ENCODE measurements at regions not wholly inside any gene's neighbourhood (a gene's known extent, or its start where the extent isn't known, plus 50 kb on each side); places are given as distances from the start of the nearest gene placed in this dataset.
"Not testable (repeated sequence)": the region's sequence is repeated elsewhere in the genome, so short reads cannot be mapped to it uniquely, and the experiment has no call there.

DNA sequence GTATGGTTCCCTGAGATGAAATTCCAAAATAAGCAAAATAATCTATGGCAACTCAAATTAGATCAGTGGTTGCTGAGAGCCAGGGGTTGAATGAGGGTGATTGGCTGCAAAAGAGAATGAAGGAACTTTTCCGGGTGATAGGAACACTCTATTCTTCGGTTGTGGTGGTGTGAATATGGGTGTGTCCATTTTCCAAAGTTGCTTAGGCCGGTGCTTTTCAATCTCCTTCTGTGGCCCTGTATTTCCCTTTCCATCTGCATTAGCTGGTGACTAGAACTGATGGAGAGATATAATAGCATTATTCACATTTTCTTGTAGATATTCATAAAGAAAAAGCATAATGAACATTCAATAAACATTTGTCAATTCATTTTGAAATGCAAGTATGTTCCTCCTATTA, 382.9 kb downstream of the TFEC start:
- DNase-seq (ENCODE audit: low read depth), result no peak

- no peak for DNase-seq (ENCODE audit: low read depth)
Measured at GRCh38 chr7:115642194-115642593, 388.4 kb downstream of the TFEC start.

DNA sequence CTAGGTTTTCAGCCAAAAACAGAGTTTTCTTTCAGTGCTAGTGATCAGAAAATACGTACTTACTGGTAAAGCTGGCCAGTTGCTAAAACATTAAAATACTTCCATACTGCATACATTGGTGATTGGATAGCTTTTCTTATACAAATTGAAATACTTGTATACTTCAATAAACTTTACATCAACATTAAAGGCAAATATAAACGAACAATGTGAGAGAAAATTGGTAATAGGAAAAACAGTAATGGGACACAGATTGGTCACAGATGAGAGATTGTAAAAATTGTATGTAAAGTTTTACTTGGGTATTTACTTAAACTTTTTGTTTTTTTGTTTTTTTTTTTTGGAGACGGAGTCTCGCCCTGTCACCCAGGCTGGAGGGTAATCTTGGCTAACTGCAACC, 391.7 kb downstream of the TFEC start:
- DNase-seq (ENCODE audit: low read depth), result no peak

DNA sequence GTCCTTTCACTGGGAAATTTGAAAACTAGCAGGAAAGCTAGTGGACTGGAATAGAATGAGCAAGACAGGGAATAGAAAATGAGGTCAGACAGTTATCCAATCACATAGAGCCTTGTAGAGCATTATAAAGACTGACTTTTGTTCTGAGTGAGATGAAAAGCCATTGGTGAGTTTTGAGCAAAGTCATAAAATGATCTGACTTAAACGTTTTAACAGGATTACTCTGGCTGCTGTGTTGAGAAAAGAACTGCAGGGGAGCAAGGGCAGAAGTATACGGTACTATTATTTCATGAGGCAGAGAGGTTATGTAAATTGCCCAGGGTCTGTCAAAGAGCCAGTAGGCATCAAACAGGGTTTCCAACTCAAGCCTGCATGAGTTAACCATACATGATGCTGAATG, 393.4 kb downstream of the TFEC start:
- DNase-seq (ENCODE audit: low read depth), result no peak

GRCh38 chr7:115635876-115636275, 394.7 kb downstream of the TFEC start:
- no peak for DNase-seq (ENCODE audit: low read depth)

DNA sequence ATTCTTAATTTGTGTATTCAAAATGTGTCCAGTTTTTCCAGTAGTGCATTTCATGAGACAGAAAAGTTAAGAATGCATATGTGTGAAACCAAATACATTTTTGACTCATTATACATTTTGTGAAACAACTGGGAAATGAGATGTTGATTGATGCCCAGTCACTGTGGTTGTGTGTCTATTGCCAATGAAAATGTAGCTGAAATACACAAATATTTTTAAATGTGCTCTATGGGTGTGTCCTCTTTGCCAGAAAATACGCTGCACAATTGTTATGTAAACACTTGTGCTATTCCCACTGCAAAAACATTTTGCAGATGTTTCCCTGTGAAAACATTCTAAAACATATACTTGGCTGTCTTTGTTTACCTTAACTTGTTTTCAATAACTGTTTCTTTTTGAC, 395.2 kb downstream of the TFEC start:
- no peak for DNase-seq (ENCODE audit: low read depth)

DNA sequence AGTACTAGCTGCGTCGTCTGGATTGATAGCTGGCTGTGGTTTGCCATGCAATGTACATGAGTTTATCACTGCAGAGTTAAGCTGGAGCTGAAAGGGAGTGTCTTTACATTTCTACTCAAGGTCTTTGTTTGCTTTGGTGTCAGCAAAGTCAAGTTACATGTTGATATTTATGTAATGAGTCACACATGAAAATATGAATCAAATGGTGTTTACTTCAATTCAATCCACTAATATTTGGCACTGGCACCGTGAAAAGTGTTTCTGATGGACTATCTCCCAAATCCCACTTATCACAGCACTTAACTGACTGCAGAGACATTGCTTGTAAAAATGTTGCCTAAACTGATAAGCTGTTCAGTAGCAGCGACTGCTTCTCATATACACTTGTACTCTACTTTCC, 395.9 kb downstream of the TFEC start:
- DNase-seq (ENCODE audit: low read depth), result peak; percentile 26

DNA sequence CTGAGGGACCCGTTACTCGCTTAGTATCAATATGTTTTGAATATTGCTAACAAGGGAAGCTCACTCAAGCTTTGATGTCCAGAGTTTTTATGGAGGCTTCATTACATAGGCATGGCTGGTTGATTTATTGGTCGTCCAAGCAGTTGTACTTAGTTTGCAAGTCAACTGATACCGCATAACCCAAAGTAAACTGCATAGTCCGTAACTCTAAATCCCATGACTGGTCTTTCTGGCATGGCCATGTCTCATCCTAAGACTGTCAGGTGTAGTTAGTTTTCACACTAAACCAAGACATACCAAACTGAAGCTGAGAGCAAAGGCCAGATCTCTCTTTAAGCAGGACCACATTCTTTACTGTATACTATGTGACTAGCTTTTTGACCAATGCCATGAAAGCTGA, 397.9 kb downstream of the TFEC start:
- no peak for DNase-seq (ENCODE audit: low read depth)

DNA sequence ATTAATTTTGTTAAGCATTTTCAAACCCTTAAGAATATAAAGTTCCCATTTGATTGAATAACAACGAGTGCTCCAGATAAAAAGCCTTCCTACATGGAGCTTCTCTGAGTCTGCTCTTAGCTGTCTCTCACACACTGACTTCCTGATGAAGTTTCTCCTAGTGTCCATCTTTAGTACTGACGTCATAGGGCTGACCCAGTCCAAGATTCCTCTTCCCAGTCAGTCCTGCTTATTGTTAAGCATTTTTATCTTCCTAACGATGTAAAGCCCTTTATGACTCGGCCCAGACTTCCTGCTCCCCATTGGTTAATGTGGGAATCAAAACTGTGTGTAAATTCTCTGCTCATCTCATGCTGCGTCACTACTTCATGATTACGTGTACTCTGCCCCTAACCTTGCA, 398.8 kb downstream of the TFEC start:
- no peak for DNase-seq (ENCODE audit: low read depth)

DNA sequence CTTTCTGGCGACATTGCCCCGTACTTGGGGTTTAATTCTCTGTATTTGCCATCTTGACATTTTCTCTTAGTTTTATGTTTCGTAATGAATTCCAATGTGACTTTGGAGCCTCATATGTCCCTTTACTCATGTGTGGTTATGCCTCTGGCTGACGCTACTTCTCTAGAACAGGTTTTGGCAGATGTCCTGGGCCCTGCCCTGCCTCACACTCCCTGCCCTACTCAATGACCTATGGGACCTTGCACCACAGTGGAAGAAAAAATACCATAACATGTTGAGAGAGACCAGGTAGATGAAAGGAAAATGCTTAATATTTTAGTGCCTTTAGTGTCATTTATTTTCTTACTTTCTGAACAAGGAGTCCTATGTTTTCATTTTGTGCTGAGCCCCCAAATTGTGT, 400.5 kb downstream of the TFEC start:
- no peak for DNase-seq (ENCODE audit: low read depth)

DNA sequence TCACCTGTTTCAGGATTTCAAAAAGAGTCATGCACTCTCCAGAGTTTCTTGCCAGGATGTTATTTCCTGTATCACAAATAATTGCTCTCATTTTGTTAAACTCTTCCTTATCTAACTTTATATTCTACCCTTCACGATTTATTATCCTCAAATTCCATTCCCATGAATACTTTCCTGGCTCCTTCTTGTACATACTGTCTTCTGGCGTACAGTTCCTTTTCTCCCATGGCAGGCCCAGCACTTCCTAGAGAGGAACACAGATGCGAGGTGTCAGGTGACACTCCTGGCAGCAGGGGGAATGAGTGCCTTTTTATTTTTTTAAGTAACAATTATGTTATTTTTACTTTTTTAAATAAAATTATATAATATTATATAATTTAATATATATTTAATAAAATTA, 411.9 kb downstream of the TFEC start:
- peak; percentile 30 for DNase-seq (ENCODE audit: low read depth)

DNA sequence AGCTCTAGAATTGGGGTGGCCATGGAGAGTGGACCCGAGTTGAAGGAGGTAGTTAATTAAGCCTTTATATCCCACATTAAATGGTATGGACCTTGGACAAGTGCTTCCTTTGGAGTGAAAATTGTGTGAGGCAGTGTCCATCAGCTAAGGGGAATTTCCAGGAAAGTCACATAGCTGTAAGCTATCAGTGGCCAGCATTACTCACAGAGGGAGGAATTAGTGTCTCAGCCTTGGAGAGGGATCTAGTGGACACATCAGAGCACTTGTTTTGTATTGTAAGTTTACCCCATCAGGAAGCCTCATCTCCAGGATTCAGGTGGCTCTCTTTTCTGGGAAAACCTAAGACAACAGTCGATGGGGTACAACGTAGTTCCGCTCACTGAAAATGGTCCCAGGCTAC, 416.7 kb downstream of the TFEC start:
- DNase-seq (ENCODE audit: low read depth), result no peak

GRCh38 chr7:115603416-115603815, 427.1 kb downstream of the TFEC start:
- DNase-seq (ENCODE audit: low read depth), result no peak

- peak; percentile 8 for DNase-seq (ENCODE audit: low read depth)
Measured at GRCh38 chr7:115600207-115600606, 430.4 kb downstream of the TFEC start.

GRCh38 chr7:115599184-115599583, 431.4 kb downstream of the TFEC start:
- DNase-seq (ENCODE audit: low read depth), result not testable (repeated sequence)

DNA sequence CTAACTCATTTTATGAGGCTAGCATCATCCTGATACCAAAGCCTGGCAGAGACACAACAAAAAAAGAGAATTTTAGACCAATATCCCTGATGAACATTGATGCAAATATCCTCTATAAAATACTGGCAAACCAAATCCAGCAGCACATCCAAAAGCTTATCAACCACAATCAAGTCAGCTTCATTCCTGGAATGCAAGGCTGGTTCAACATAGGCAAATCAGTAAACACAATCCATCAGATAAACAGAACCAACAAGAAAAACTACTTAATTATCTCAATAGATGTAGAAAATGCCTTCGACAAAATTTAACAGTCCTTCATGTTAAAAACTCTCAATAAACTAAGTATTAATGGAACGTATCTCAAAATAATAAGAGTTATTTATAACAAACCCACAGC, 433.3 kb downstream of the TFEC start:
- not testable (repeated sequence) for DNase-seq (ENCODE audit: low read depth)

DNA sequence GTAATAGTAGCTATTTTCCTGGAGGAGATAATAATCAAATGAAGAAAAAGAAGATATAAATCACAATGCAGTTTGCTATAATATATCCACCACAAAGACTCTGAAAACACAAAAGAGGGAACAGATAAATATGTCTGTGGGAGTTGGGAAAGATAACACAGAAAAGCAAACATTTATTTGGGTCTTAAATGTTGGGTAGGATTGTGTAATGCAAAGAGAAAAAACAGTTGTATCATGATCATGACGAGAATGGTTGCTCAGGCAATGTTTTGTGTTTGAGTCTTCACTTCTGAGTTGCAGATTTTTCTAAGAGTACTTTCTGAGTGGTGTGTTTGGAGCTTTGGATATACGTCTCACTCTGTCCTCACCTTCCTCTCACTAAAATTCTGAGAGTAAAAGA, 437.5 kb downstream of the TFEC start:
- DNase-seq (ENCODE audit: low read depth), result no peak

GRCh38 chr7:115585015-115585718, 445.4 kb downstream of the TFEC start:
- no peak for DNase-seq (ENCODE audit: low read depth)

- DNase-seq (ENCODE audit: low read depth), result no peak
Measured at GRCh38 chr7:115582956-115583355, 447.6 kb downstream of the TFEC start.

GRCh38 chr7:115578576-115578975, 452.0 kb downstream of the TFEC start:
- DNase-seq (ENCODE audit: low read depth), result no peak

- no peak for DNase-seq (ENCODE audit: low read depth)
Measured at GRCh38 chr7:115574681-115575291, 455.8 kb downstream of the TFEC start.

GRCh38 chr7:115572111-115572510, 458.5 kb downstream of the TFEC start:
- no peak for DNase-seq (ENCODE audit: low read depth)

GRCh38 chr7:115561335-115562110, 469.0 kb downstream of the TFEC start:
- peak; percentile 79 for DNase-seq (ENCODE audit: low read depth)

Data from HS-27A (cell line).